ENCODE measurements at regions not wholly inside any gene's neighbourhood (a gene's known extent, or its start where the extent isn't known, plus 50 kb on each side); places are given as distances from the start of the nearest gene placed in this dataset.

DNA sequence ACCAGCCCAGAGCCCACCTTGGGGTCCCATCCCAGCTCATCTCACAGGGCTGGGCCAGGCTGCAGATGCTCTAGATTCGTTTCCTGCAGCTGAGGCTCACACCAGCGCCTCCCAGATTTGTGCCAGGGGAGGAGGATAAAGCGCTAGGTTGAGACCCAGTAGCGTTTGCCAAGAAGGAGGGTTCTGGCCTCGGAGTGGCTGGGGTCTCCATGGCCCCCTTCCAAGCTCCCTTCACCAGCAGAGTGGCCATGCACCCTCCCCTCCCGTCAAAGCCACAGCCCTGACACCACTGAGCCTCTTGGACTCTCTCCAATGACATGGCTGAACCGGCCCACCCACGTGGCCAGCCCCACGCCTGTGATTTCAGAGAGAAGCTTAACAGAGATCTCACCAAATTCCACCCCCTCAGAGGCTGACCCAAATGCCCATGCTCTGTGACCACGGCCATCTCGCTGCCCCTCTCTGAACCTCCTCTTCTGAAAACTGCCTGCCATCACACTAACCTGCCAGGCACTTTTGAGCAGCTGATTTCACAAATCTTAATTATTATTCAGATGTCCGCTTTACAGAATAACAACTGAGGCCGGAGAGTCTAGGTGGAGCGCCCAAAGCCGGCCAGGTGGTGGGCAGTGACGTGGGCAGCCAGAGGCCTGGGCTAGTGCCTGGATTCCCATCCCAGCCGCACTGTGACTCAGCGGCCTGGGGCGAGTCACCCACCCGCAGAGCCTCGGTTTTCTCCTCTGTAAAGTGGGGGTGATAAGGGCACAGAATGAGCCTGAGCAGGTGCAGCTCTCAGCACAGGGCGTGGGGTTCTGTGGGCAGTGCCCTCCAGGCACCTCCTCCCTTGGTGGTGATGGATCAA lies 155.7 kb downstream of the C9orf50 start:
- Histone ChIP-seq H3K27me3 (no peaks in the 10 kb centered on the region), H3K4me3 (no peak overlapping the region), H3K9me3 (no peaks in the 10 kb centered on the region), H3K4me1 (peaks cover 0 to 8% (median 6%) of the 10 kb centered on the region in 4 donors), H3K36me3 (no peaks in the 10 kb centered on the region), H3K27ac (no peak overlapping the region)
- intact Hi-C loops (cut with DNase I): no loop called here
- no peak for TF ChIP-seq POLR2A (IDR thresholded peaks at IDR 0.05)
- TF ChIP-seq, protein P1, sequence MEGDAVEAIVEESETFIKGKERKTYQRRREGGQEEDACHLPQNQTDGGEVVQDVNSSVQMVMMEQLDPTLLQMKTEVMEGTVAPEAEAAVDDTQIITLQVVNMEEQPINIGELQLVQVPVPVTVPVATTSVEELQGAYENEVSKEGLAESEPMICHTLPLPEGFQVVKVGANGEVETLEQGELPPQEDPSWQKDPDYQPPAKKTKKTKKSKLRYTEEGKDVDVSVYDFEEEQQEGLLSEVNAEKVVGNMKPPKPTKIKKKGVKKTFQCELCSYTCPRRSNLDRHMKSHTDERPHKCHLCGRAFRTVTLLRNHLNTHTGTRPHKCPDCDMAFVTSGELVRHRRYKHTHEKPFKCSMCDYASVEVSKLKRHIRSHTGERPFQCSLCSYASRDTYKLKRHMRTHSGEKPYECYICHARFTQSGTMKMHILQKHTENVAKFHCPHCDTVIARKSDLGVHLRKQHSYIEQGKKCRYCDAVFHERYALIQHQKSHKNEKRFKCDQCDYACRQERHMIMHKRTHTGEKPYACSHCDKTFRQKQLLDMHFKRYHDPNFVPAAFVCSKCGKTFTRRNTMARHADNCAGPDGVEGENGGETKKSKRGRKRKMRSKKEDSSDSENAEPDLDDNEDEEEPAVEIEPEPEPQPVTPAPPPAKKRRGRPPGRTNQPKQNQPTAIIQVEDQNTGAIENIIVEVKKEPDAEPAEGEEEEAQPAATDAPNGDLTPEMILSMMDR (IDR thresholded peaks at IDR 0.05): no peak
- ATAC-seq (no peak), DNase-seq (no peak)
- WGBS (ENCODE audit: insufficient coverage, low coverage, low lambda C conversion rate, missing lambda C conversion rate): 81% methylated on average over 5 of the region's 22 CpGs

DNA sequence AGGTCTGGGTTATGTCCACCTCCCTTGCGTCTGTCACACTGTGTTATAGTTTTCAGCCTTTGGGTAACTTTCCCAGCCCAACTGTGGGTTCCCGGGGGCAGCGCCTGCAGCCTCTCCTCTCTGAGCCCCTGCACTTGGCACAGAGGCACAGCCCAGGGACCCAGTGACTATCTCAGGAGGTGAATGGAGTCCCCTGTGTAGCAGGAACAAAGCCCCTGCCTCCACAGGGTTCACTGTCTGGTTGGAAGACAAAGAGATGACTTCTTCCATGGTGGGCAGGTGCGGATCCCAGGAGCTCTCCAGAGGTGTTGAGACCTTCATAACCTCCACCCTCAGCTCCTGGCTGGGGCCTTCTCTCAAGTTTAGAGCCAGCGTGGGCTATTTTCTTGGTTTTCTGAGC lies 156.9 kb downstream of the C9orf50 start:
- Histone ChIP-seq H3K4me1 (peaks cover 3 to 18% (median 15%) of the 10 kb centered on the region in 4 donors), H3K27me3 (no peaks in the 10 kb centered on the region), H3K36me3 (no peaks in the 10 kb centered on the region), H3K4me3 (no peak overlapping the region), H3K27ac (no peak overlapping the region), H3K9me3 (no peaks in the 10 kb centered on the region)
- DNase-seq: no peak
- 86% methylated on average over 1 of the region's 5 CpGs for WGBS (ENCODE audit: insufficient coverage, low coverage, low lambda C conversion rate, missing lambda C conversion rate)
- intact Hi-C loops (cut with DNase I): no loop called here
- no peak for TF ChIP-seq POLR2A (IDR thresholded peaks at IDR 0.05)
- TF ChIP-seq, protein P1 (IDR thresholded peaks at IDR 0.05): no peak
- no peak for ATAC-seq

DNA sequence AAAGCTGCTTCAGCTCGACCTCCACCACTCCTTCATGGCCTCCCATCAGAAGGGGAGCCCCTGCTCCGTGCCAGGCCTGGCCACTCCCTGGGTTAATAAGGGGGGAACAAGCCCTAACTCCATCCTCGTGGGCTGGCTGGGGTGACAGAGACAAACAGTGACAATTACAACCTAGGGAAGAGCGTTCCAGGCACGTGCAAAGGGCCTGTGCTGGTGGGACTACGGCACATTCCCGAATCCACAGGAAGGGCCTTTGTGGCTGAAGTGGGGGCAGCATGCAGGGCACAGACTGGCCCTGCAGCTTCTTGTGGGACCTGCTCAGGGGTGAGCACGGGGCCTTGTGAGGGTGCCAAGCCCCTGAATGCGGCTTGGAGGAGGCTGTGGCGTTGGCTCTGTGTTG lies 157.4 kb downstream of the C9orf50 start:
- peaks cover 3 to 24% (median 17%) of the 10 kb centered on the region in 4 donors for H3K4me1 ChIP-seq
- intact Hi-C loops (cut with DNase I): no loop called here
- no CpG with 5 or more reads among the region's 10 CpGs for WGBS (ENCODE audit: insufficient coverage, low coverage, low lambda C conversion rate, missing lambda C conversion rate)
- H3K9me3 ChIP-seq: no peaks in the 10 kb centered on the region
- no peak for ATAC-seq
- H3K27me3 ChIP-seq: no peaks in the 10 kb centered on the region
- no peaks in the 10 kb centered on the region for H3K36me3 ChIP-seq
- no peak for TF ChIP-seq POLR2A (IDR thresholded peaks at IDR 0.05)
- TF ChIP-seq, protein P1 (IDR thresholded peaks at IDR 0.05): no peak
- H3K27ac ChIP-seq: no peak overlapping the region
- no peak for DNase-seq
- no peak overlapping the region for H3K4me3 ChIP-seq

DNA sequence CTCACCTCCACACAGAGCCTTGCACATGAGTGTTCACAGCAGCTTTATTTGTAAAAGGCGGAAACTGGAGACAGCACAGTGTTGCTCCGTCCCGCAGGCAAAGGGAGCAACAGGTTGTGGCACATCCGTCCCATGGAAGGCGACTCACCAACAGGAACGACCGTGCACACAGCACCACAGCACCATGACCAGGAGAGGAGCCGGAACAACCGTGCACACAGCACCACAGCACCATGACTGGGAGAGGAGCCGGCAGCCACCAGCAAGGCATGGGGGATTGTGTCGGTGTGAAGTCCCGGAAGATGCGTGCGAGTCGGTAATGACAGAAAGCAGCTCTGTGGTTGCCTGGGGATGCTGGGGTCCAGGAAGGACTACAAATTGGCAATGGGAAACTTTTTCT lies 158.5 kb downstream of the C9orf50 start:
- no peak for ATAC-seq
- intact Hi-C loops (cut with DNase I): no loop called here
- Histone ChIP-seq H3K9me3 (no peaks in the 10 kb centered on the region), H3K4me3 (no peak overlapping the region), H3K27me3 (no peaks in the 10 kb centered on the region), H3K4me1 (peaks cover 3 to 32% (median 19%) of the 10 kb centered on the region in 4 donors), H3K27ac (no peak overlapping the region), H3K36me3 (no peaks in the 10 kb centered on the region)
- DNase-seq: no peak
- TF ChIP-seq, protein P1 (IDR thresholded peaks at IDR 0.05): no peak
- TF ChIP-seq POLR2A (IDR thresholded peaks at IDR 0.05): no peak
- WGBS (ENCODE audit: insufficient coverage, low coverage, low lambda C conversion rate, missing lambda C conversion rate): 77% methylated on average over 3 of the region's 15 CpGs
